ENCODE measurements at regions not wholly inside any gene's neighbourhood (a gene's known extent, or its start where the extent isn't known, plus 50 kb on each side); places are given as distances from the start of the nearest gene placed in this dataset.

GRCh38 chr5:174210596-174211276 lies 165.2 kb downstream of the NSG2 start:
- Histone ChIP-seq H3K36me3 (no peaks in the 10 kb centered on the region), H3K4me1 (ENCODE audit: insufficient read depth) (no peaks in the 10 kb centered on the region), H3K27me3 (no peaks in the 10 kb centered on the region), H3K4me3 (no peak overlapping the region), H3K27ac (no peak overlapping the region), H3K9me3 (no peaks in the 10 kb centered on the region)
- TF ChIP-seq EP300 (IDR thresholded peaks at IDR 0.05) (no peak), POLR2A (IDR thresholded peaks at IDR 0.05) (no peak), CTCF (IDR thresholded peaks at IDR 0.05) (no peak)
- no peak for DNase-seq
- 48 to 56% (median 53%) methylated on average over 8 of the region's 8 CpGs for WGBS, 3 donors
- intact Hi-C loops (cut with DNase I) = no loop called here

- Histone ChIP-seq H3K4me3 (no peak overlapping the region), H3K36me3 (no peaks in the 10 kb centered on the region), H3K27ac (no peak overlapping the region), H3K4me1 (ENCODE audit: insufficient read depth) (no peaks in the 10 kb centered on the region), H3K27me3 (no peaks in the 10 kb centered on the region), H3K9me3 (no peaks in the 10 kb centered on the region)
- WGBS, 3 donors = 5 to 15% (median 14%) methylated on average over 4 of the region's 4 CpGs
- intact Hi-C loops (cut with DNase I) = no loop called here
- no peak for DNase-seq
- no peak for TF ChIP-seq CTCF (IDR thresholded peaks at IDR 0.05)
- TF ChIP-seq POLR2A (IDR thresholded peaks at IDR 0.05) = no peak
- no peak for TF ChIP-seq EP300 (IDR thresholded peaks at IDR 0.05)
Measured at GRCh38 chr5:174211277-174211626, 165.7 kb downstream of the NSG2 start.

GRCh38 chr5:174217527-174217926 lies 172.0 kb downstream of the NSG2 start:
- no peaks in the 10 kb centered on the region for H3K9me3 ChIP-seq
- H3K4me3 ChIP-seq = no peak overlapping the region
- intact Hi-C loops (cut with DNase I) = no loop called here
- H3K4me1 ChIP-seq (ENCODE audit: insufficient read depth) = no peaks in the 10 kb centered on the region
- H3K27ac ChIP-seq = no peak overlapping the region
- no peak for TF ChIP-seq CTCF (IDR thresholded peaks at IDR 0.05)
- no peak for TF ChIP-seq EP300 (IDR thresholded peaks at IDR 0.05)
- no peak for TF ChIP-seq POLR2A (IDR thresholded peaks at IDR 0.05)
- WGBS, 3 donors = 60 to 69% (median 64%) methylated on average over 1 of the region's 1 CpG
- H3K27me3 ChIP-seq = no peaks in the 10 kb centered on the region
- DNase-seq = no peak
- no peaks in the 10 kb centered on the region for H3K36me3 ChIP-seq

- 94 to 99% (median 96%) methylated on average over 2 of the region's 2 CpGs for WGBS, 3 donors
- Histone ChIP-seq H3K9me3 (no peaks in the 10 kb centered on the region), H3K4me1 (ENCODE audit: insufficient read depth) (no peaks in the 10 kb centered on the region), H3K27me3 (no peaks in the 10 kb centered on the region), H3K4me3 (no peak overlapping the region), H3K27ac (no peak overlapping the region), H3K36me3 (no peaks in the 10 kb centered on the region)
- no peak for DNase-seq
- intact Hi-C loops (cut with DNase I) = no loop called here
- TF ChIP-seq POLR2A (IDR thresholded peaks at IDR 0.05) (no peak), EP300 (IDR thresholded peaks at IDR 0.05) (no peak), CTCF (IDR thresholded peaks at IDR 0.05) (no peak)
Measured at GRCh38 chr5:174218162-174218561, 172.7 kb downstream of the NSG2 start.
